GM23338 (cell line): ENCODE measurements at regions not wholly inside any gene's neighbourhood (a gene's known extent, or its start where the extent isn't known, plus 50 kb on each side); places are given as distances from the start of the nearest gene placed in this dataset.
"Not testable (repeated sequence)": the region's sequence is repeated elsewhere in the genome, so short reads cannot be mapped to it uniquely, and the experiment has no call there.

Source experiments
- ATAC-seq: fragments of 200-7000 bp; cut with Tn5 transposase; 3 replicates; pipeline ENCODE4 v1.9.1; 2020
- DNase-seq: peaks from one replicate; pipeline ENCODE4 v3.0.0-alpha.2; 2015; ENCODE audit warnings: low spot score
- H2AFZ ChIP-seq: fragments of 200-600 bp; sonication (generic); 2 replicates; pipeline ENCODE4 v1.8.0; 2016; ENCODE audit warnings: antibody characterized with exemption, mild to moderate bottlenecking, moderate library complexity
- H3F3A ChIP-seq: fragments of 200-600 bp; sonication (generic); replicated peaks from 2 replicates; pipeline ENCODE4 v1.8.0; 2017; ENCODE audit warnings: antibody characterized with exemption, mixed run types, low read depth
- H3K27ac ChIP-seq: fragments of 200-600 bp; sonication (generic); 2 replicates; pipeline ENCODE4 v1.6.1; 2016; ENCODE audit warnings: low read depth
- H3K27me3 ChIP-seq: fragments of 200-600 bp; sonication (generic); 2 replicates; pipeline ENCODE4 v1.8.0; 2016; ENCODE audit warnings: mild to moderate bottlenecking, mixed run types, moderate library complexity; ENCODE audit not compliant: insufficient read depth
- H3K36me3 ChIP-seq: fragments of 200-600 bp; sonication (generic); 2 replicates; pipeline ENCODE4 v1.8.0; 2016; ENCODE audit warnings: mild to moderate bottlenecking; ENCODE audit not compliant: insufficient read depth
- H3K4me1 ChIP-seq: fragments of 200-600 bp; sonication (generic); 2 replicates; pipeline ENCODE4 v1.8.0; 2016; ENCODE audit warnings: mild to moderate bottlenecking, moderate library complexity; ENCODE audit not compliant: insufficient read depth
- H3K4me2 ChIP-seq: fragments of 200-600 bp; sonication (generic); 2 replicates; pipeline ENCODE4 v1.7.1; 2017; ENCODE audit warnings: mixed run types
- H3K4me3 ChIP-seq: fragments of 200-600 bp; sonication (generic); 2 replicates; pipeline ENCODE4 v1.6.1; 2016; ENCODE audit warnings: mixed run types
- H3K79me2 ChIP-seq: fragments of 200-600 bp; sonication (generic); replicated peaks from 2 replicates; pipeline ENCODE4 v1.8.0; 2017; ENCODE audit warnings: mild to moderate bottlenecking; ENCODE audit not compliant: insufficient read depth
- H3K9me2 ChIP-seq: fragments of 200-600 bp; sonication (generic); 2 replicates; pipeline ENCODE4 v1.8.0; 2017; ENCODE audit not compliant: insufficient read depth
- H4K20me1 ChIP-seq: fragments of 200-600 bp; sonication (generic); replicated peaks from 2 replicates; pipeline ENCODE4 v1.8.0; 2017; ENCODE audit warnings: mild to moderate bottlenecking; ENCODE audit not compliant: insufficient read depth
- H3K27ac Mint-ChIP-seq: 2 replicates; pipeline ENCODE4 v1.8.0; 2020; ENCODE audit warnings: inconsistent platforms, mild to moderate bottlenecking, moderate library complexity, mixed read lengths
- H3K27me3 Mint-ChIP-seq: 3 replicates; pipeline ENCODE4 v1.8.0; 2022; ENCODE audit warnings: low read depth, mild to moderate bottlenecking, moderate library complexity, mixed read lengths, inconsistent platforms; ENCODE audit not compliant: insufficient read depth, poor library complexity
- H3K36me3 Mint-ChIP-seq: 3 replicates; pipeline ENCODE4 v1.8.0; 2021; ENCODE audit warnings: low read depth, mild to moderate bottlenecking, inconsistent platforms, moderate library complexity, mixed read lengths
- H3K4me1 Mint-ChIP-seq: 3 replicates; pipeline ENCODE4 v1.8.0; 2020; ENCODE audit warnings: mild to moderate bottlenecking, inconsistent platforms, mixed read lengths
- H3K4me3 Mint-ChIP-seq: 3 replicates; pipeline ENCODE4 v1.8.0; 2021; ENCODE audit warnings: moderate library complexity, mild to moderate bottlenecking, inconsistent platforms, mixed read lengths
- H3K9me3 Mint-ChIP-seq: 3 replicates; pipeline ENCODE4 v1.8.0; 2020; ENCODE audit warnings: moderate library complexity, mild to moderate bottlenecking, inconsistent platforms, mixed read lengths
- EZH2 ChIP-seq: fragments of 200-600 bp; sonication (generic); IDR thresholded peaks from one replicate; pipeline ENCODE4 v1.8.0; 2017; ENCODE audit warnings: antibody characterized with exemption, mild to moderate bottlenecking, low read depth; ENCODE audit not compliant: unreplicated experiment
- JUNB ChIP-seq: IDR thresholded peaks from one replicate; pipeline ENCODE4 v1.6.1; 2016; ENCODE audit warnings: antibody characterized with exemption; ENCODE audit not compliant: unreplicated experiment
- NANOG ChIP-seq: IDR thresholded peaks from 2 replicates; pipeline ENCODE4 v1.6.1; 2016; ENCODE audit warnings: antibody characterized with exemption, borderline replicate concordance
- POLR2AphosphoS5 ChIP-seq: IDR thresholded peaks from 2 replicates; pipeline ENCODE4 v1.6.1; 2016; ENCODE audit warnings: antibody characterized with exemption, low read depth
- STAT1 ChIP-seq: IDR thresholded peaks from one replicate; pipeline ENCODE4 v1.6.1; 2016; ENCODE audit warnings: antibody characterized with exemption; ENCODE audit not compliant: unreplicated experiment
- TF ChIP-seq, protein P1 (sequence below): fragments of 250-450 bp; sonication (Bioruptor Pico); IDR thresholded peaks from 2 replicates; pipeline ENCODE4 v1.5.0; 2020; ENCODE audit warnings: mild to moderate bottlenecking, moderate library complexity

GRCh38 chr2:201946746-201947145 lies 86.9 kb upstream of the FZD7 start:
- H4K20me1 ChIP-seq, DNase-seq, H3K9me2 ChIP-seq, H3K27ac ChIP-seq, H3K4me3 Mint-ChIP-seq, H3K4me2 ChIP-seq, H3K36me3 ChIP-seq, H3K27me3 Mint-ChIP-seq, H3K9me3 Mint-ChIP-seq, H3K27me3 ChIP-seq, H2AFZ ChIP-seq, H3K4me3 ChIP-seq, H3K27ac Mint-ChIP-seq, H3F3A ChIP-seq: not testable (repeated sequence)
- ATAC-seq, result peak; percentile 10; the same call in 1 of the 3 replicates
- peaks cover 16% of the 10 kb centered on the region for H3K79me2 ChIP-seq
- H3K4me1 Mint-ChIP-seq, result peaks cover 23% of the 10 kb centered on the region
- peaks cover 17% of the 10 kb centered on the region for H3K36me3 Mint-ChIP-seq
- H3K4me1 ChIP-seq, result peaks cover 42% of the 10 kb centered on the region

DNA sequence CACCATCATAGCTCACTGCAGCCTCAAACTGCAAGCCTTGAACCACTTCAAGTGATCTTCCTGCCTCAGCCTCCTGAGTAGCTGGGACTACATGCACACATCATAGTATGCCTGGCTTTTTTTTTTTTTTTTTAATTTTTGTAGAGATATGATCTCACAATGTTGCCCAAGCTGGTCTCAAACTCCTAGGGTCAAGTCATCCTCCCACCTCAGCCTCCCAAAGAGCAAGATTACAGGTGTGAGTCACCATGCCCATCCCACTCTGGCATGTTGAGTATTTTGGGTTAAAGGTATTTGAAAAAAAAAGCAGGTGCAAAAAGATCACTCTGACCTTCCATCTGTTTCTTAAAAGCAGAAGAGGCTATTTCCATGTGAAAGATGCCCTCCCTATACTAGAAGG lies 86.4 kb upstream of the FZD7 start:
- Histone ChIP-seq H3K4me3 (no peak overlapping the region), H3K4me2 (no peak overlapping the region), H3K27ac (no peak overlapping the region), H3K27me3 (no peaks in the 10 kb centered on the region), H3K9me2 (no peaks in the 10 kb centered on the region), H3K4me1 (peaks cover 47% of the 10 kb centered on the region), H3K36me3 (no peaks in the 10 kb centered on the region), H3K79me2 (peaks cover 16% of the 10 kb centered on the region), H4K20me1 (no peaks in the 10 kb centered on the region), H2AFZ (no peak overlapping the region), H3F3A (0 out of 2 replicates have a peak, but pooled peaks cover 5% of the 10 kb centered on the region)
- DNase-seq (no peak), ATAC-seq (no peak)
- Mint-ChIP-seq H3K4me1 (peaks cover 28% of the 10 kb centered on the region), H3K27me3 (peaks cover 3% of the 10 kb centered on the region), H3K4me3 (no peak overlapping the region), H3K9me3 (no peaks in the 10 kb centered on the region; the same call in 1 of the 3 replicates), H3K27ac (no peak overlapping the region), H3K36me3 (peaks cover 13% of the 10 kb centered on the region)
- no peak for TF ChIP-seq STAT1
- TF ChIP-seq JUNB, result no peak
- TF ChIP-seq EZH2, result no peak
- TF ChIP-seq NANOG, result no peak
- TF ChIP-seq, protein P1, sequence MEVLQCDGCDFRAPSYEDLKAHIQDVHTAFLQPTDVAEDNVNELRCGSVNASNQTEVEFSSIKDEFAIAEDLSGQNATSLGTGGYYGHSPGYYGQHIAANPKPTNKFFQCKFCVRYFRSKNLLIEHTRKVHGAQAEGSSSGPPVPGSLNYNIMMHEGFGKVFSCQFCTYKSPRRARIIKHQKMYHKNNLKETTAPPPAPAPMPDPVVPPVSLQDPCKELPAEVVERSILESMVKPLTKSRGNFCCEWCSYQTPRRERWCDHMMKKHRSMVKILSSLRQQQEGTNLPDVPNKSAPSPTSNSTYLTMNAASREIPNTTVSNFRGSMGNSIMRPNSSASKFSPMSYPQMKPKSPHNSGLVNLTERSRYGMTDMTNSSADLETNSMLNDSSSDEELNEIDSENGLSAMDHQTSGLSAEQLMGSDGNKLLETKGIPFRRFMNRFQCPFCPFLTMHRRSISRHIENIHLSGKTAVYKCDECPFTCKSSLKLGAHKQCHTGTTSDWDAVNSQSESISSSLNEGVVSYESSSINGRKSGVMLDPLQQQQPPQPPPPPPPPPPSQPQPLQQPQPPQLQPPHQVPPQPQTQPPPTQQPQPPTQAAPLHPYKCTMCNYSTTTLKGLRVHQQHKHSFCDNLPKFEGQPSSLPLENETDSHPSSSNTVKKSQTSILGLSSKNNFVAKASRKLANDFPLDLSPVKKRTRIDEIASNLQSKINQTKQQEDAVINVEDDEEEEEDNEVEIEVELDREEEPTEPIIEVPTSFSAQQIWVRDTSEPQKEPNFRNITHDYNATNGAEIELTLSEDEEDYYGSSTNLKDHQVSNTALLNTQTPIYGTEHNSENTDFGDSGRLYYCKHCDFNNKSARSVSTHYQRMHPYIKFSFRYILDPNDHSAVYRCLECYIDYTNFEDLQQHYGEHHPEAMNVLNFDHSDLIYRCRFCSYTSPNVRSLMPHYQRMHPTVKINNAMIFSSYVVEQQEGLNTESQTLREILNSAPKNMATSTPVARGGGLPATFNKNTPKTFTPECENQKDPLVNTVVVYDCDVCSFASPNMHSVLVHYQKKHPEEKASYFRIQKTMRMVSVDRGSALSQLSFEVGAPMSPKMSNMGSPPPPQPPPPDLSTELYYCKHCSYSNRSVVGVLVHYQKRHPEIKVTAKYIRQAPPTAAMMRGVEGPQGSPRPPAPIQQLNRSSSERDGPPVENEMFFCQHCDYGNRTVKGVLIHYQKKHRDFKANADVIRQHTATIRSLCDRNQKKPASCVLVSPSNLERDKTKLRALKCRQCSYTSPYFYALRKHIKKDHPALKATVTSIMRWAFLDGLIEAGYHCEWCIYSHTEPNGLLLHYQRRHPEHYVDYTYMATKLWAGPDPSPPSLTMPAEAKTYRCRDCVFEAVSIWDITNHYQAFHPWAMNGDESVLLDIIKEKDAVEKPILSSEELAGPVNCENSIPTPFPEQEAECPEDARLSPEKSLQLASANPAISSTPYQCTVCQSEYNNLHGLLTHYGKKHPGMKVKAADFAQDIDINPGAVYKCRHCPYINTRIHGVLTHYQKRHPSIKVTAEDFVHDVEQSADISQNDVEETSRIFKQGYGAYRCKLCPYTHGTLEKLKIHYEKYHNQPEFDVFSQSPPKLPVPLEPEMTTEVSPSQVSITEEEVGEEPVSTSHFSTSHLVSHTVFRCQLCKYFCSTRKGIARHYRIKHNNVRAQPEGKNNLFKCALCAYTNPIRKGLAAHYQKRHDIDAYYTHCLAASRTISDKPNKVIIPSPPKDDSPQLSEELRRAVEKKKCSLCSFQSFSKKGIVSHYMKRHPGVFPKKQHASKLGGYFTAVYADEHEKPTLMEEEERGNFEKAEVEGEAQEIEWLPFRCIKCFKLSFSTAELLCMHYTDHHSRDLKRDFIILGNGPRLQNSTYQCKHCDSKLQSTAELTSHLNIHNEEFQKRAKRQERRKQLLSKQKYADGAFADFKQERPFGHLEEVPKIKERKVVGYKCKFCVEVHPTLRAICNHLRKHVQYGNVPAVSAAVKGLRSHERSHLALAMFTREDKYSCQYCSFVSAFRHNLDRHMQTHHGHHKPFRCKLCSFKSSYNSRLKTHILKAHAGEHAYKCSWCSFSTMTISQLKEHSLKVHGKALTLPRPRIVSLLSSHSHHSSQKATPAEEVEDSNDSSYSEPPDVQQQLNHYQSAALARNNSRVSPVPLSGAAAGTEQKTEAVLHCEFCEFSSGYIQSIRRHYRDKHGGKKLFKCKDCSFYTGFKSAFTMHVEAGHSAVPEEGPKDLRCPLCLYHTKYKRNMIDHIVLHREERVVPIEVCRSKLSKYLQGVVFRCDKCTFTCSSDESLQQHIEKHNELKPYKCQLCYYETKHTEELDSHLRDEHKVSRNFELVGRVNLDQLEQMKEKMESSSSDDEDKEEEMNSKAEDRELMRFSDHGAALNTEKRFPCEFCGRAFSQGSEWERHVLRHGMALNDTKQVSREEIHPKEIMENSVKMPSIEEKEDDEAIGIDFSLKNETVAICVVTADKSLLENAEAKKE (CRISPR knock-in tag), result no peak
- no peak for TF ChIP-seq POLR2AphosphoS5
